ENCODE measurements at regions not wholly inside any gene's neighbourhood (a gene's known extent, or its start where the extent isn't known, plus 50 kb on each side); places are given as distances from the start of the nearest gene placed in this dataset.
A peak's percentile ranks its signal among the peaks of the same experiment; 100 is the strongest.
"Not testable (repeated sequence)": the region's sequence is repeated elsewhere in the genome, so short reads cannot be mapped to it uniquely, and the experiment has no call there.

- DNase-seq (ENCODE audit: low read depth in 2 of 2) = no peak
Measured at GRCh38 chr3:139113993-139114375, 69.3 kb upstream of the PRR23C start.

- not testable (repeated sequence) for DNase-seq (ENCODE audit: low read depth in 2 of 2)
Measured at GRCh38 chr3:139116631-139117030, 71.9 kb upstream of the PRR23C start.

GRCh38 chr3:139117136-139117675 is 72.5 kb upstream of the PRR23C start:
- DNase-seq (ENCODE audit: low read depth in 2 of 2) = no peak

- no peak for DNase-seq (ENCODE audit: low read depth in 2 of 2)
Measured at GRCh38 chr3:139117883-139118760, 73.4 kb upstream of the PRR23C start.

DNA sequence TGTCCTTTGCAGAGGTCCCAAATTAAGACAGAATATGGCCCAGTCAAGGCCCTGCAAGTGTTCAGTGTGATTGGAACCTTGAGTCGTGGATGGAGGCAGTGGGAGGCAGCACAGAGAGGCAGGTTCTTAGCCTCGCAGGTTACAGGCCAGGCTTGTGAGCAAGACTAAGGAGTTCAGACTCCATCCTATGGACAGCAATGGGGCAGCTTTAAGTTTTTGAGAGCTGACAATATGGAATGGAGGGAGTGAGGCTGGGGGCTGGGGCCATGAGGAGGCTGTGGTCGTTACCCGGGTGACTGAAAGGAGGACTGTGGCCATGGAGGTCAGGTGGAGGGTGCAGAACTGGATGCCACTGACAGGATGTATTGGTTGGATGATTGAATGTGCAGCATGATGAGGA is 74.1 kb upstream of the PRR23C start:
- no peak for DNase-seq (ENCODE audit: low read depth in 2 of 2)

DNA sequence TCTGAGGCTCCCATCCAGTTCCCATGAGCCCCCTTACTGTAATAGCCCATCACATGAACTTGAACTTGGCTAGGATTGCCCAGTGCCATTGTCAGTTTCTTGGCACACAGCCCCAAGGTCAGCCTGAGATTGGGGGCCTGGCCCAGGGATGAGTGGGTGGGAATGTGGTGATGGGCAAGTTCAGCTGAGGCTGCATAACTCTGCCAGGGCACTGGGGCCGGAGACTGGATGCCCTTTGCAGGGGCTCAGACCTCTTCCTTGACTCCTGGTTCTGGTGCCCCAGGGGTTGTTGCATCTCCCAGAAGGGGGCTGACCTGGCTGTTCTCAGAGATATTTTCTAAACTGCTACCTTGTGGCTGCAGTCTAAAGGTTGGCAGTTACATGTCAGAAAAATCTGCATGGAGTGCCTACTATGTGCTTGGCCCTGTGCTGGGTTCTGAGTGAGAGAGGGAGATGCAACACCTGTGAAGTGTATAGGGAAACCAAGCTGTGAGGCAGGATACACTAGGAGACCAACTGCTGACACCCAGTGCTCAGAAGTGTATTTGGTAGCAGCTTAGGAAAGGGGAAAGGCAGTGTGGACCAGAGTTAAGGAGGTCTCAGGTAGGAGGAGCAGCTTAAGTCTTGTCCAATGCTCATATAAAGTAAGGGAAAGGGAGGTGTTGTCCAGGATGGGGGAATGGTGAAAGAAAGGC is 74.8 kb upstream of the PRR23C start:
- DNase-seq (ENCODE audit: low read depth in 2 of 2) = no peak

DNA sequence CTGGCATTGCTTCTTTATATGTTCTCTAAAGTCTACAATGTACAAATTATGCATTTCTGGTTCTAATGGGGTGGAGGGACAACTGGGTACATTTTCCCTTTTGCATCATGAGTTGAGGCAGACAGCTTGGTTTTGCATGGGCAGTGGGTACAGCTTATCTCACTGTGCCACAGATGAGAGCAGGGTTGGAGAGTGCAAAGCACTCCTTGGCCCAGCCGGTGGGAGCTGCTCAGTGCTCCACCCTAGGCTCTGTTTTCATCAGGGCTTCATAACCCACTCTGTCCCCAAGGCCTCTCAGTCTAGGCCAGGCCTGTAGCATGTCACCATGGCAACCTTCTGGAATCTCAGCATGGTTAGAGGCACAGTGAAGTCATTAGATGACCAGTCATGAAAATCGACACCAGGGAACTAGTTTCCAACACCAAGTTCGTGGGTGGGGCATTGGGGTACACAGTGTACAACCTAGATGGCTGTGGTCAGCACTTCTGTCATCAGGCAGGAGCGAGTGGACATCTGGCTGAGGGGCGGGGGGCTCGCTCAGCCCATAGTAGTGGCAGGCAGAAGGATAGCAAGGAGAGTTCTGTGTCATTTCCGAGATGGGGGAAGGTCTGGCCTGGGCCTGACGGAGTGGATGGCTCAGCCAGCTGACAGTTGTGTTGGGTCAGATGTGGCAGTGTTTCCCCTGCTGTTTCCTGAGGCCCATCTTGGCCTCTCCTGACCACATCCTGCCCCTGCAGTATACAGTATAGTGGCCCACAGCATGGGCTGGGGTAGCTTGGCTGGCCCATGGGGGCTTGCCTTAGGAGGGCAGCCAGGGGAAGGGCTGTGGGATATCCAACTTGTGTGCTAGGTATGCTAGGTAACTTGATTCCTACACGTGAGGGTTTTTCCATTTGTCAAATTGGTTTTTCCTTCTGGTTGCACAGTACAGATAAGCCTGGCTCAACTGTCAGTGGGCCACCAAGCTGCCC is 75.7 kb upstream of the PRR23C start:
- DNase-seq (ENCODE audit: low read depth in 2 of 2) = no peak

GRCh38 chr3:139121513-139122220 is 77.0 kb upstream of the PRR23C start:
- no peak for DNase-seq (ENCODE audit: low read depth in 2 of 2)

GRCh38 chr3:139122221-139122581 is 77.5 kb upstream of the PRR23C start:
- peak in 1 of 2 experiments; percentile 16 for DNase-seq (ENCODE audit: low read depth in 2 of 2)

- no peak for DNase-seq (ENCODE audit: low read depth in 2 of 2)
Measured at GRCh38 chr3:139122612-139123011, 77.9 kb upstream of the PRR23C start.

GRCh38 chr3:139123377-139124095 is 78.8 kb upstream of the PRR23C start:
- DNase-seq (ENCODE audit: low read depth in 2 of 2) = no peak

- no peak for DNase-seq (ENCODE audit: low read depth in 2 of 2)
Measured at GRCh38 chr3:139124197-139124596, 79.5 kb upstream of the PRR23C start.

GRCh38 chr3:139127101-139127500 is 82.4 kb upstream of the PRR23C start:
- no peak for DNase-seq (ENCODE audit: low read depth in 2 of 2)

- not testable (repeated sequence) for DNase-seq (ENCODE audit: low read depth in 2 of 2)
Measured at GRCh38 chr3:139127629-139128028, 82.9 kb upstream of the PRR23C start.

GRCh38 chr3:139128803-139129202 is 84.1 kb upstream of the PRR23C start:
- no peak for DNase-seq (ENCODE audit: low read depth in 2 of 2)

DNA sequence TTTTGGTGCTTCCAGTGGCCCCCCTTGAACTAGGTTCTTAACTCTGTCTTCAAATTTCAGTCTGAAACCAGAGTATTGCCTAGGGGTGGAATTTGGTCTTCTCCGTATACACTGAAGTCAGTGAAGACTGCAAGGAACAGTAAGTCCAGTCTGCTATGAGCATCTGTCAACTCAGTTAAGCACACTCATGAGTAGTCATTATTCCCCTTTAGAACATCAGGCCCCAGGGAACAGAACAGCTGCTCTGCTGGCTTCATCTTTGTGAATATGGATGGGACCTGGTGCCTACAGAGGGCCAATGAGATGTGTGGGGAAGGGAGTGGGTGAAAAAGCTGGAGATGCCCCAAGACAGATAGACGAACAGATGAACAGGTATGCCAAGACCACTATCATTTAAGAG is 85.2 kb upstream of the PRR23C start:
- no peak for DNase-seq (ENCODE audit: low read depth in 2 of 2)

DNA sequence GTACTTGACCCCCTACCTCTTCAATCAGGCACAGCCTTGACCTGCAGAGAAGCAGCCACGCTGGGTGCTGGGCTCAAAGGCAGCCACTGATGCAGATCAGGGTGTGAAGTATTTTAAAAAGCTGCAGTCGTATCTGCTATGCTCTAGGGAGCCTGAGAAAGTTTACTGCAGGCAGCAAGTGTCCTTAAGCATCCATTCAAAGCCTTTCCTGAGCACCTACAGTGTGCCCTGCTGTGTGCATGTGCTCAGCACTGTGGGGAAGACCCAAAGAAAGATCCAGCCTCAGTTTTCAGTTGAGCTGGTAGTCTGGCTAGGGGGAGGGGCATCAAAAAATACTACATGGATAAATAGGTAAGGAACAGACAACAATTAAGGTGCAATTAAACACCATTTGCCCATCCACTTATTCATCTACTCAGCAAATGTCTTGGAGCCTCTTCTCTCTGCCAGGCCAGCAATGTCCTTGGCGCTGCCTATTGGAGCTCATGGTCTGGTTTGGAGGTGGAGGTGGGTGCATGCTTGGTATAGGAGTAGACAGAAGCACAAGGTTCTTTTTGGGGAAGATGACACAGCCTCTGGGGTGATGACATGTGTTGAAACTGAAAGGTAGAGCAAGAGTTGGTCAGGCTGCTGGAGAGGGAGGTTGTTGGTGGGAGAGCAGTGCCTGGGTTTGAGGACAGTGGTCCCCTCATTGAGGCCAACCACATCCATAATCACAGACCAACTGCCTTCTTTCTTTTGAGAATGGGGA is 85.9 kb upstream of the PRR23C start:
- no peak for DNase-seq (ENCODE audit: low read depth in 2 of 2)

DNA sequence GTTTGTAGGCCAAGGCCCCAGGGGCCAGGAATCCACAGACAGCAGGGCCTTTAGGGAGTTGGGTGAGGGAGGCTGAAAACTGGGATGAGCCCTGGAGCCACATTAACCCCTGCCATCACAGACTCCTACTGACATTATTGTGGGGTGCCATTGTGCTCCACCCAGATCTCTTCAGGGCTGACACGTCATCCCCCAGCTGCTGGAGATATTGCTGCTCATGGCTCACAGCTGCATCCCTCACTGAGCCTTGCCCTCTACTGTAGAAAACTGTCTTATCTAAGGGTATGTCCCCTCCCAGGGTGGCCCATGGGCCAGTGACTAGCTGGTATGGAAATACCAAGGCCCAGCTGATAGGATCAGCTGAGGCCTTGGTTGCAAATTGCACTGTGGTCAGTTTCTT is 87.3 kb upstream of the PRR23C start:
- DNase-seq (ENCODE audit: low read depth in 2 of 2) = no peak

- DNase-seq (ENCODE audit: low read depth in 2 of 2) = no peak
Measured at GRCh38 chr3:139132976-139133375, 88.3 kb upstream of the PRR23C start.
